ENCODE measurements at regions not wholly inside any gene's neighbourhood (a gene's known extent, or its start where the extent isn't known, plus 50 kb on each side); places are given as distances from the start of the nearest gene placed in this dataset.

DNA sequence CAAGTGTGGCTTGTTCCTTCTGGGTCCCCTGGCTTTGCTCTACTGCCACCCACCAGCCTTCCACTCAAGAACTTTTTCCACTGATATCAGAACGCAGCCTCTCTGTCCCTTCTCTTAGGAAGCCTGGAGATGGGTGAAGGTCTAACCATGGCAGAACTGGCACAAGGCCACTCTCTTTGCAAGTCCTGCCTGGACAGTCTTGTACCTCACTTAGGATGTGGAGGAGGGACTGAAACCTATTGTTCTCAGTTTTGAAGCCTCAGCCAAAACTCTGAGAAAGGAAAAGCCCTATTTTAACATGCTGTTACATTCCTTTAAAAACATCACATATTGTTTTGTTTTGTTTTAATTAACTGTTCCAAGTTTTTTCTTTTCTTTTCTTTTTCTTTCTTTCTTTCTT is 58.9 kb upstream of the NCOA1 start:
- TF ChIP-seq CTCF (IDR thresholded peaks at IDR 0.05; ENCODE audit: insufficient read depth, low read length) (no peak), POLR2AphosphoS5 (IDR thresholded peaks at IDR 0.05; ENCODE audit: low read depth) (no peak), SPI1 (IDR thresholded peaks at IDR 0.05; ENCODE audit: borderline replicate concordance, low read depth) (no peak)
- TF ChIP-seq, protein P1, sequence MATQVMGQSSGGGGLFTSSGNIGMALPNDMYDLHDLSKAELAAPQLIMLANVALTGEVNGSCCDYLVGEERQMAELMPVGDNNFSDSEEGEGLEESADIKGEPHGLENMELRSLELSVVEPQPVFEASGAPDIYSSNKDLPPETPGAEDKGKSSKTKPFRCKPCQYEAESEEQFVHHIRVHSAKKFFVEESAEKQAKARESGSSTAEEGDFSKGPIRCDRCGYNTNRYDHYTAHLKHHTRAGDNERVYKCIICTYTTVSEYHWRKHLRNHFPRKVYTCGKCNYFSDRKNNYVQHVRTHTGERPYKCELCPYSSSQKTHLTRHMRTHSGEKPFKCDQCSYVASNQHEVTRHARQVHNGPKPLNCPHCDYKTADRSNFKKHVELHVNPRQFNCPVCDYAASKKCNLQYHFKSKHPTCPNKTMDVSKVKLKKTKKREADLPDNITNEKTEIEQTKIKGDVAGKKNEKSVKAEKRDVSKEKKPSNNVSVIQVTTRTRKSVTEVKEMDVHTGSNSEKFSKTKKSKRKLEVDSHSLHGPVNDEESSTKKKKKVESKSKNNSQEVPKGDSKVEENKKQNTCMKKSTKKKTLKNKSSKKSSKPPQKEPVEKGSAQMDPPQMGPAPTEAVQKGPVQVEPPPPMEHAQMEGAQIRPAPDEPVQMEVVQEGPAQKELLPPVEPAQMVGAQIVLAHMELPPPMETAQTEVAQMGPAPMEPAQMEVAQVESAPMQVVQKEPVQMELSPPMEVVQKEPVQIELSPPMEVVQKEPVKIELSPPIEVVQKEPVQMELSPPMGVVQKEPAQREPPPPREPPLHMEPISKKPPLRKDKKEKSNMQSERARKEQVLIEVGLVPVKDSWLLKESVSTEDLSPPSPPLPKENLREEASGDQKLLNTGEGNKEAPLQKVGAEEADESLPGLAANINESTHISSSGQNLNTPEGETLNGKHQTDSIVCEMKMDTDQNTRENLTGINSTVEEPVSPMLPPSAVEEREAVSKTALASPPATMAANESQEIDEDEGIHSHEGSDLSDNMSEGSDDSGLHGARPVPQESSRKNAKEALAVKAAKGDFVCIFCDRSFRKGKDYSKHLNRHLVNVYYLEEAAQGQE (IDR thresholded peaks at IDR 0.05; ENCODE audit: insufficient replicate concordance, low read depth) = no peak
